Lower leg skin (tissue), 3 donors: ENCODE measurements at regions not wholly inside any gene's neighbourhood (a gene's known extent, or its start where the extent isn't known, plus 50 kb on each side); places are given as distances from the start of the nearest gene placed in this dataset.

Experiments used
- CTCF ChIP-seq, 3 donors: fragments of 450-650 bp; IDR thresholded peaks; one replicate each; pipeline ENCODE4 v1.5.1; 2016; ENCODE audit warnings: antibody characterized with exemption in 3 of 3, mild to moderate bottlenecking in 3 of 3, moderate library complexity in 2 of 3
- POLR2A ChIP-seq, 2 donors: fragments of 450-650 bp; IDR thresholded peaks; one replicate each; pipeline ENCODE4 v1.6.1; 2016 to 2017; ENCODE audit warnings: antibody characterized with exemption in 2 of 2, mild to moderate bottlenecking in 1 of 2, moderate library complexity in 1 of 2

- TF ChIP-seq CTCF (IDR thresholded peaks at IDR 0.05) (no peak), POLR2A (IDR thresholded peaks at IDR 0.05) (no peak)
Observed at GRCh38 chr15:69784798-69785566, 312.7 kb downstream of the TLE3 start.
